ENCODE measurements at regions not wholly inside any gene's neighbourhood (a gene's known extent, or its start where the extent isn't known, plus 50 kb on each side); places are given as distances from the start of the nearest gene placed in this dataset.

DNA sequence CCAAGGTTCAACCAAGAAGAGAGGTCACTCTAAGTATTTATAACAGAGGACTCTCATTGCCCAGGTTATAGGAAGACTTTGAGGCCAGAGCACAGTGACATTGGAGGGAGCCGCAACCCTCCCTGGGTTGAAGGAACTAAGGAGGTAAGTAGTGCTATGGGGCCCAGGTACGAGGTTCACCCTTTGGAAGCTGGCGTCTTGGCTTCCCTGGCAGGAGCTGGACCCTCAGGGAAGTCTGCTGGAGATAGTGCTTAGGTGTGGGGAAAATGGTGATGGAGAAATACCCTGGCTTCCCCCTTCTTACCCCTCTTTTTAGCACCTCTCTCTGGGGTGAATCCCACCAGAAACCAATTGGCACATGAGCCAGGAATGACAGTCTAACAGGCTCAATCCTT is 317.9 kb upstream of the ZNF32 start:
- Histone ChIP-seq H3K4me1 (replicated peaks) (no peaks in the 10 kb centered on the region), H3K36me3 (no peaks in the 10 kb centered on the region), H3K4me3 (no peak overlapping the region), H3K27ac (no peak overlapping the region), H3K27me3 (replicated peaks) (no peaks in the 10 kb centered on the region), H3K9me3 (replicated peaks) (no peaks in the 10 kb centered on the region)
- no peak for DNase-seq (ENCODE audit: low read depth in 1 of 2, low spot score in 2 of 2)

- DNase-seq (ENCODE audit: low read depth in 1 of 2, low spot score in 2 of 2) = no peak
- no peaks in the 10 kb centered on the region for H3K4me1 ChIP-seq (replicated peaks)
- H3K4me3 ChIP-seq = no peak overlapping the region
- no peaks in the 10 kb centered on the region for H3K27me3 ChIP-seq (replicated peaks)
- no peak overlapping the region for H3K27ac ChIP-seq
- H3K9me3 ChIP-seq (replicated peaks) = no peaks in the 10 kb centered on the region
- no peaks in the 10 kb centered on the region for H3K36me3 ChIP-seq
These were observed 317.4 kb upstream of the ZNF32 start for GRCh38 chr10:43965918-43966570.

GRCh38 chr10:43965033-43965917 is 316.6 kb upstream of the ZNF32 start:
- DNase-seq (ENCODE audit: low read depth in 1 of 2, low spot score in 2 of 2) = peak in 1 of 2 experiments; percentile 16
- H3K36me3 ChIP-seq = no peaks in the 10 kb centered on the region
- no peaks in the 10 kb centered on the region for H3K27me3 ChIP-seq (replicated peaks)
- H3K9me3 ChIP-seq (replicated peaks) = no peaks in the 10 kb centered on the region
- no peak overlapping the region for H3K4me3 ChIP-seq
- H3K27ac ChIP-seq = no peak overlapping the region
- no peaks in the 10 kb centered on the region for H3K4me1 ChIP-seq (replicated peaks)

DNA sequence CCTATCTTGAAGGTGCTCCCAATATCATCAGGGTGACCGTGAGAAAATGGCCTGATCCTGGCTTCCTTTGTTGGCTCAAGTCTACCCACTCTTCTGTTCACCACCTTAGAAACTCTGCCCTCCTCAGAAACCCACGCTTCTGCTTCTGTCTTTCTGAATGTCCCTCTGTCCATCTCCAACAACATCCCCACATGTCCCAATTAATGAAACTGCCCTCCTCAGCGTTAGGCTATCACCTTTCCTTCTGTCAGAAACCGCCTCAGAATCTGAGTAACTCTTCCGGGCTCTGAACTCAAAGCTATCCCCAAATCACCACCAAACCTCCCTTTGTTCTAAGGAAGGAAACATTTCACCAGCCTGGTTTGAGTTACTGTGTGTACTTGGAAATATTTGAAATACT is 315.8 kb upstream of the ZNF32 start:
- Histone ChIP-seq H3K4me1 (replicated peaks) (no peaks in the 10 kb centered on the region), H3K27ac (no peak overlapping the region), H3K9me3 (replicated peaks) (no peaks in the 10 kb centered on the region), H3K36me3 (no peaks in the 10 kb centered on the region), H3K4me3 (no peak overlapping the region), H3K27me3 (replicated peaks) (no peaks in the 10 kb centered on the region)
- peak in 1 of 2 experiments; percentile 19 for DNase-seq (ENCODE audit: low read depth in 1 of 2, low spot score in 2 of 2)

GRCh38 chr10:43963793-43964425 is 315.2 kb upstream of the ZNF32 start:
- Histone ChIP-seq H3K4me1 (replicated peaks) (no peaks in the 10 kb centered on the region), H3K9me3 (replicated peaks) (no peaks in the 10 kb centered on the region), H3K27ac (no peak overlapping the region), H3K36me3 (no peaks in the 10 kb centered on the region), H3K27me3 (replicated peaks) (no peaks in the 10 kb centered on the region), H3K4me3 (no peak overlapping the region)
- peak in 1 of 2 experiments; percentile 30 for DNase-seq (ENCODE audit: low read depth in 1 of 2, low spot score in 2 of 2)

DNA sequence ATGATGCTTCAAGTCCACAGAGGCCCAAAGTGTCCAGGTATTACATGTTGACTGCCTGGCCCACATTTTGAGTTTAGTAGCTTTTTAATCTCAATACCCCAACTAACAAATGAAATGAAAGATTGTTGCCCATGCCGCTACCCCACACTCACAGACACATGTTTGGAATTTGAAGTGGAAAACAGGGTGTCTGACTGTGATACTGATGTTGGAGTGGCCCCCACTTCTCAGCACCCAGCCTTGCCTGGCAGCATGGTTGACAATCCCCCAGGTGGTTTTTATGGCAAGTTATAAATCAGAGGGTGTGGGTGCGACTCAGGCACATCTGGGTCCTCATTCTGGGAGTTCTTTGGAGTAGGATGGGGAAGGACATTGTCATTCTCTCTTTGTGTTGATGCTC is 314.7 kb upstream of the ZNF32 start:
- Histone ChIP-seq H3K9me3 (replicated peaks) (no peaks in the 10 kb centered on the region), H3K4me1 (replicated peaks) (no peaks in the 10 kb centered on the region), H3K27ac (no peak overlapping the region), H3K36me3 (no peaks in the 10 kb centered on the region), H3K27me3 (replicated peaks) (no peaks in the 10 kb centered on the region), H3K4me3 (no peak overlapping the region)
- DNase-seq (ENCODE audit: low read depth in 1 of 2, low spot score in 2 of 2) = no peak

GRCh38 chr10:43962346-43963191 is 313.9 kb upstream of the ZNF32 start:
- no peaks in the 10 kb centered on the region for H3K9me3 ChIP-seq (replicated peaks)
- no peak overlapping the region for H3K4me3 ChIP-seq
- DNase-seq (ENCODE audit: low read depth in 1 of 2, low spot score in 2 of 2) = peak in 1 of 2 experiments; percentile 37

DNA sequence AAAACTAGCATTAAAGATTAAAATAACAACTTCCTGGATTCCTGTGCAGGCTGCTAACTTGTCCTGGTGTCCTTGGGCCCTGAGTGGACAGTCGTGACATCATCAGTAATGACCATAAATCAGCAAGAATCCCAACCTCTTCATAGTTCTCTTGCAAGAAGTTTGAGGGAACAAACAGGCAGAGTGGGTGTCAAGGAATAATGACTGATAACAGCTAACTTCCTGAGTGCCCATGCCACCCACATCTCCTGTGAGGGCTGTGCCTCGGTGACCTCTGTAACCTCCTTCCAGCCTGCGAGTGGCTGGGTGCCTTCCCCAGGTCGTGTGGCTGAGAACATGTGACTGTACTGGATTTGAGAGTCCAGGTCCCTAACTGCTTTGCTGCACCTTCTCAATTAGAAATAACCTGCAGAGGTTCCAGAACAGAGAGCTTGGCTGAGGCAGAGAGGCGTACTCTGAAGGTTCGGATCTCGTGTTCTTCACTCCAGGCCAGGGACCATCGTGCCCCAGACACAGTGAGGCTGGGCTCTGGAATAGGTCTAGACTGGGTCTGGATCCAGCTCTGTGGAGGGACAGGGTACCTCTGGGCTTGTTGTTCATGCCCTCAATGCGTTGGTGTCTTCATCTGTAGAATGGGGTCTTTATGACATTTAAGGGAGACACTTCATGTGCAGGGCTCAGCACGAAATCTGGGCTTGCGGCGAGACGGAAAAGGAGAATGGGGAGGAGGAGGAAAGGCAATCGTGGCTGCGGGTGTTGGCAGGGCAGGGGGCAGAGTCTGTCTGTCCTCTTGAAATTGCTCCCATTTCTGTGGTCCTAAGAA is 313.1 kb upstream of the ZNF32 start:
- H3K4me1 ChIP-seq (replicated peaks) = no peaks in the 10 kb centered on the region
- H3K9me3 ChIP-seq (replicated peaks) = no peaks in the 10 kb centered on the region
- peak in 1 of 2 experiments; percentile 30 for DNase-seq (ENCODE audit: low read depth in 1 of 2, low spot score in 2 of 2)
- no peak overlapping the region for H3K4me3 ChIP-seq
- H3K27ac ChIP-seq = no peak overlapping the region
- no peaks in the 10 kb centered on the region for H3K36me3 ChIP-seq
- H3K27me3 ChIP-seq (replicated peaks) = no peaks in the 10 kb centered on the region

More at GRCh38 chr10:43962346-43963191, 313.9 kb upstream of the ZNF32 start:
- H3K27me3 ChIP-seq (replicated peaks) = no peaks in the 10 kb centered on the region
- H3K27ac ChIP-seq = no peak overlapping the region
- no peaks in the 10 kb centered on the region for H3K36me3 ChIP-seq
- H3K4me1 ChIP-seq (replicated peaks) = no peaks in the 10 kb centered on the region

DNA sequence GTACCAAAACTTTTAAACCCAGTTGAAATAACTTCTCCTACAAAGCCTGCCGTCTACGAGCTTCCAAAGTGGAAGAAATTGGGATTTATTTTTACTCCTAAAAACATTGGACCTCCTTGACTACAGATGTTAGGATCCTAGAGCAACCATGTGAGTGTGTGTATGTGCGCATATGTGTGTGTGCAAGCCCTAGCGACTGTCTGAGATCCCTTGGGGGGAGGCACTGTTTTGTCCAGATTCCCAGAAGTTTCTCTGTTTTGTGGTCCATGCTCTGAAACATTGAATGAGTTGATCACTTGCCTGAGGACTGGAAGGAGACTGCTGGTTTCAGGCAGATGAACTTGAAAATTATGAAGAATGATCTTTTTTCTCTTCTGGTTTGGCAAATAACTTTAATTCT is 312.3 kb upstream of the ZNF32 start:
- Histone ChIP-seq H3K36me3 (no peaks in the 10 kb centered on the region), H3K4me3 (no peak overlapping the region), H3K4me1 (replicated peaks) (no peaks in the 10 kb centered on the region), H3K27ac (no peak overlapping the region), H3K27me3 (replicated peaks) (no peaks in the 10 kb centered on the region), H3K9me3 (replicated peaks) (no peaks in the 10 kb centered on the region)
- no peak for DNase-seq (ENCODE audit: low read depth in 1 of 2, low spot score in 2 of 2)

GRCh38 chr10:43960477-43960876 is 311.8 kb upstream of the ZNF32 start:
- no peak overlapping the region for H3K27ac ChIP-seq
- no peaks in the 10 kb centered on the region for H3K36me3 ChIP-seq
- no peak overlapping the region for H3K4me3 ChIP-seq
- DNase-seq (ENCODE audit: low read depth in 1 of 2, low spot score in 2 of 2) = no peak
- H3K4me1 ChIP-seq (replicated peaks) = no peaks in the 10 kb centered on the region
- no peaks in the 10 kb centered on the region for H3K27me3 ChIP-seq (replicated peaks)
- no peaks in the 10 kb centered on the region for H3K9me3 ChIP-seq (replicated peaks)

DNA sequence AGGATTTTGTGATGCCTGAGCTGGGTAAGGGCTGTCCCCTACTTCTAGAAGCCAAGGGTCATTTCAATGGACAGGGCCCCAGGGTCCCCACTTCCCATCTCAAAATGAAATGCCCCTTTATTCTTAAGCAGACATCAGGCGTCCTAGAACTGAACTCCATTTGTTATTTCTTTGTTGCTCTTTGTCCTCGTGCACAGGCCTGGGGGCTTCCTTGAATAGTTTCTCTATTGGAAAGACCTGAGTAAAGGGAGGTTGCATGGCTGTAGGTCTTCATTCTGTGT is 311.4 kb upstream of the ZNF32 start:
- DNase-seq (ENCODE audit: low read depth in 1 of 2, low spot score in 2 of 2) = no peak
- H3K4me3 ChIP-seq = no peak overlapping the region
- no peaks in the 10 kb centered on the region for H3K4me1 ChIP-seq (replicated peaks)
- H3K36me3 ChIP-seq = no peaks in the 10 kb centered on the region
- no peaks in the 10 kb centered on the region for H3K9me3 ChIP-seq (replicated peaks)
- H3K27me3 ChIP-seq (replicated peaks) = no peaks in the 10 kb centered on the region
- H3K27ac ChIP-seq = no peak overlapping the region

GRCh38 chr10:43959364-43960134 is 310.9 kb upstream of the ZNF32 start:
- Histone ChIP-seq H3K36me3 (no peaks in the 10 kb centered on the region), H3K4me3 (no peak overlapping the region), H3K9me3 (replicated peaks) (no peaks in the 10 kb centered on the region), H3K27me3 (replicated peaks) (no peaks in the 10 kb centered on the region), H3K27ac (no peak overlapping the region), H3K4me1 (replicated peaks) (no peaks in the 10 kb centered on the region)
- DNase-seq (ENCODE audit: low read depth in 1 of 2, low spot score in 2 of 2) = peak in 1 of 2 experiments; percentile 35

All from SJSA1 (cell line).